GM21423 (cell line): ENCODE measurements at regions not wholly inside any gene's neighbourhood (a gene's known extent, or its start where the extent isn't known, plus 50 kb on each side); places are given as distances from the start of the nearest gene placed in this dataset.
"Not testable (repeated sequence)": the region's sequence is repeated elsewhere in the genome, so short reads cannot be mapped to it uniquely, and the experiment has no call there.

ENCODE experiments used
- ATAC-seq: cut with Tn5 transposase; IDR thresholded peaks from one replicate; pipeline ENCODE4 v1.9.1; 2021; ENCODE audit warnings: mild to moderate bottlenecking, moderate library complexity; ENCODE audit not compliant: unreplicated experiment

- ATAC-seq = no peak
Observed at GRCh38 chr2:34529965-34530364, 930.9 kb upstream of the FAM98A start.

- ATAC-seq = no peak
Observed at GRCh38 chr2:34523958-34524514, 924.9 kb upstream of the FAM98A start.

GRCh38 chr2:34519659-34520058 lies 920.6 kb upstream of the FAM98A start:
- no peak for ATAC-seq

DNA sequence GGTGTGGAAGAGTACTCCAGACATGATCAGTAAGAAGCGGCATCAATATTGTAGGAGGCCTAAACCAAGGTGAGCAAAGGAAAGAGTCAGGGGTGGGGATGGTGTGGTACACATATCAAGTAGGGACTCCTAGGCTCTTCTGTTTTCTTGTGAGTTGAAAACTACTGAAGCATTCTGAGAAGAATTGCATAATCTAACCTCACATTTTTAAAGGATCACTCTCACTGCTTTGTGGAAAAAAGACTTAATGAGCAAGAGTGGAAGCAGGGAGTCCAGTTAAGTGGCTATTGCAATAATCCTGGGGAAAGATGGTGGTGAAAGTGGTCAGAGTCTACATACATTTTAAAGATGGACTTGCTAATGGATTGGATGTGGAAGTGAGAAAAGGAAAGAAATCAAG lies 899.5 kb upstream of the FAM98A start:
- ATAC-seq = no peak

GRCh38 chr2:34494192-34494591 lies 895.1 kb upstream of the FAM98A start:
- ATAC-seq = not testable (repeated sequence)

GRCh38 chr2:34492561-34493455 lies 893.7 kb upstream of the FAM98A start:
- ATAC-seq = no peak

GRCh38 chr2:34486965-34487364 lies 887.9 kb upstream of the FAM98A start:
- ATAC-seq = no peak

- no peak for ATAC-seq
Observed at GRCh38 chr2:34481542-34481941, 882.4 kb upstream of the FAM98A start.

- no peak for ATAC-seq
Observed at GRCh38 chr2:34480366-34480765, 881.3 kb upstream of the FAM98A start.

DNA sequence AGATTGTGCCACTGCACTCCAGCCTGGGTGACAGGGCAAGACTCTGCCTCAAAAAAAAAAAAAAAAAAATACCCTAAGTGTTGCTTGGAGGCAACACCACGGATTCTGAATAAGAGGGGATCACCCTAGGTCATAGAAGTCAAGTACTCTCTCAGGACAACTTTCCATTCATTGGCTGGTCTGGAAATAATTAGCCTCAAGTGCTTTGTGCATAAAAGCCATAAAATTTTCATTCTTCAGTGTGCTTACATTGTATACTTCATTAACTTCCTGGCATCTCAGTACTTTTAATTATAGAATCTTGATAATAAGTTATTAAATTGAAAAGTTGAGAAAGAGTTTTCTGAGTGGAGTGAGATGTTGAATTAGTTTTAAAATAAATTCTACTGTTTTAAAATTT lies 876.1 kb upstream of the FAM98A start:
- no peak for ATAC-seq

DNA sequence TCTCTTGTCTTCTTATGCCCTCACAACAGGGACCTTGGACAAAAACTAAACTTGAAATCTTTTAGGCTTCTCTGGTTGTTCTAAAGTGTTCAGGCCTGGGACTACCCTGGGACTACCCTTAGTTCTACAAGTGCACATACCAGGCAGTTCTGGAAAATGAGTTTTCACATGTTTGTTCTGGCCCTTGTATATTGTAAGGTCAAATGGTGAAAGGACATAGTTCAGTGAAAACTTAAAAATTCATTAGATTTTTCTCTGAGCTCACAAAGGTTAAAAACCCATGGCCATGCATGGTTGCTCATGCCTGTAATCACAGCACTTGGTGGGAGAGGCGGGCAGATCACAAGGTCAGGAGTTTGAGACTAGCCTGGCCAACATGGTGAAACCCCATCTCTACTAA lies 875.5 kb upstream of the FAM98A start:
- no peak for ATAC-seq

DNA sequence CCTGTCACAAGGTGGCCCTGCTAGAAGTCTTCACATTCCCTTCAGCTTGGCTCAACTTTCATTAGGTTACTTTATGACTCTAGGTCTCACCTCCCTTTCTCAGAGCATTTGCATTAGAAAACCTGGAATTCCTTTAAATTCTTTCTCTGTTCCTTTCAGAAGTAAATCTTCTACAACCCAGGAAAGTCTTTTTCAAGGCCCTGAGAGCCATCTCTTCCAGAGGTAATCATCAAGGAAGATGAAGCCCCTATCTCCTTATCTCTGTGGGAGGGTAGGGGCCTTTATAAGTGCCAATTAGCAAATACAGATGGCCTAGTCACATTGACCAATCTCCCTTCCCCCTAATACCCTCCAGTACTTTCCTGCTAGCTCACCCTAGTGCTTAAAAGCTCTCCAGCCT lies 848.0 kb upstream of the FAM98A start:
- ATAC-seq = no peak

DNA sequence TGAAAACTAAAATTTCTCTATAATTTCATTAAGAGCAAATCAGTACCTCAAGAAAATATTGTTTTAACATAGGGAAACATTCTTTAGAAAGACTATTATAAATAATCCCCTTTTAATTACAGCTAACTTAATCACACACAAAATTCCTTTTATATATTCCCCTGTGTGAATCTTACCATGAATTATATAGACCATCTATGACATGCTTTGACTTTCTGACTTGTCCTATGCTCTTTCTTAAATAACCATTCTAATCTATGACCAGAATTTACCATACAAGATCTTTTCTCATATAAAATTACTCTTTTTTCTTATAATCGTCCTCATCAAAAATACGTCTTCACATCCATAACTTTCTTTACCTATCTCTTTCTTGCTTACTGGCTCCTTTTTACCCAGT lies 824.2 kb upstream of the FAM98A start:
- ATAC-seq = no peak

DNA sequence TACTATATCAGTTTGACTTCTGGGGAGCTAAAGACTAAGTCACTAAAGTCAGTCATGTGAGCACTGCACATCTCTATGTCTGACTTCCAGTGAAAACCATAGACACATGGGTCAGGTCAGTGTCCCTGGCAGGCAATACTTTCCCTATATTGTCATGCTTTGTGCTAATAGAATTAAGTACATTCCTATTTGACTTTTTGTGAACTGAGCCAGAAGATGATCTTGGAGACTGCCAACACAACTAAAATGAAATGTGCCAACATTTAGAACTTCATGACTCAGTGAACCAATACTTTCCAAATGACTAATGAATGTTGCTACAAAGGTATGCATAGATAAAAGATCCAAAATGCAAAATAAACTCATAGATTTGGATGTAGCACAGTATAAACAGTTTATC lies 820.8 kb upstream of the FAM98A start:
- no peak for ATAC-seq

- no peak for ATAC-seq
Observed at GRCh38 chr2:34416856-34417255, 817.8 kb upstream of the FAM98A start.

DNA sequence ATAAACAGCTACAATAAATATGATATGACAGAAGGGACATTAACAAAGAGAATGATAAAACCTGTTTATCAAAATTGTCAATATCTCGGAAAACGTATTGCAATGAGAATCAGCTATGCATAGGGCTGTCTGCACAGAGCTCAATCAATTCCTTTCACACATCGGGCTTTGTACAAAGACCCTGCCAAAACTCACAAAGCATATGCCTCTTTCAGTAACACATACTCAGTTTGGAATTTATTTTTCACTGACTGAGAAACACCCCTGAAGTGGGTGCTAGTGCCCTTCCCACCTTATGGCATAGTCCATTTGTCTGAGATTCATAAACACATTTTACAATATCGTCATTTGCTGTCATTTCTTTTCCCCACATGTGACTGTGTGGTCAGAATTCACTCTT lies 815.8 kb upstream of the FAM98A start:
- ATAC-seq = no peak

- ATAC-seq = no peak
Observed at GRCh38 chr2:34408100-34408499, 809.0 kb upstream of the FAM98A start.

- no peak for ATAC-seq
Observed at GRCh38 chr2:34403512-34403911, 804.4 kb upstream of the FAM98A start.

- ATAC-seq = no peak
Observed at GRCh38 chr2:34402376-34402775, 803.3 kb upstream of the FAM98A start.

- ATAC-seq = no peak
Observed at GRCh38 chr2:34401186-34401585, 802.1 kb upstream of the FAM98A start.

GRCh38 chr2:34388446-34388845 lies 789.3 kb upstream of the FAM98A start:
- ATAC-seq = no peak

GRCh38 chr2:34387536-34387935 lies 788.4 kb upstream of the FAM98A start:
- no peak for ATAC-seq

GRCh38 chr2:34379586-34379985 lies 780.5 kb upstream of the FAM98A start:
- no peak for ATAC-seq
